EH (cell line): ENCODE measurements at regions not wholly inside any gene's neighbourhood (a gene's known extent, or its start where the extent isn't known, plus 50 kb on each side); places are given as distances from the start of the nearest gene placed in this dataset.
"Not testable (repeated sequence)": the region's sequence is repeated elsewhere in the genome, so short reads cannot be mapped to it uniquely, and the experiment has no call there.

Experiments used
- DNase-seq: peaks from one replicate; pipeline ENCODE4 v3.0.0-alpha.2; 2015; ENCODE audit warnings: low read depth

- DNase-seq: no peak
Measured at GRCh38 chr2:34534761-34535160, 935.7 kb upstream of the FAM98A start.

- DNase-seq: no peak
Measured at GRCh38 chr2:34534341-34534740, 935.2 kb upstream of the FAM98A start.

DNA sequence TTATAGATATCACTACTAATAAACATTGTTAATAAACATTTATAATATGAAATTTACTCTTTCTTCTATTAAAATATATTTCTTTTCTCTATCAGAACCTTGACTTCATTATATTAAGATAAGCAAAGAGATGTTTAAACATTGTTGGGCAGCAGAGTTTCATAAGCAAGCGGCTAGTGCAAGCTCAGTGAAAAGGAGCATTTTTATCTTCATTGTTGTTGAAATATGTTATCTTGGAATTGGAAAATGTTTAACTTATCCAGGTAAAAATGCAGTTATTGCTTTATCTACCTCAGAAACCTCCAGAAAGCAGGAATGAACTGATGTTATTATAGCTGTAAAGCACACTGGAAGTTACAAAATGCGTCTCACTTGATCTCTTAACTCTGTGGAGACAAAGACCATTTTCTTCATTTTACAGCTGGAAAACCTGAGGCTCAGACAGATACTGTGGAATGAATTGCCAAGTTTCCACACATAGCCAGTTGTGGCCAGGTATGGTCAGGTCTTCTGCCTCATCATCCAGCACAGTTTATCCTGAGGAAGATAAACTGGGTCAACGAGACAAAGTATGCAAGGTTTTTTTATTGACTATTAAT lies 934.6 kb upstream of the FAM98A start:
- DNase-seq: no peak

GRCh38 chr2:34529965-34530364 lies 930.9 kb upstream of the FAM98A start:
- DNase-seq: no peak

GRCh38 chr2:34523958-34524514 lies 924.9 kb upstream of the FAM98A start:
- no peak for DNase-seq

DNA sequence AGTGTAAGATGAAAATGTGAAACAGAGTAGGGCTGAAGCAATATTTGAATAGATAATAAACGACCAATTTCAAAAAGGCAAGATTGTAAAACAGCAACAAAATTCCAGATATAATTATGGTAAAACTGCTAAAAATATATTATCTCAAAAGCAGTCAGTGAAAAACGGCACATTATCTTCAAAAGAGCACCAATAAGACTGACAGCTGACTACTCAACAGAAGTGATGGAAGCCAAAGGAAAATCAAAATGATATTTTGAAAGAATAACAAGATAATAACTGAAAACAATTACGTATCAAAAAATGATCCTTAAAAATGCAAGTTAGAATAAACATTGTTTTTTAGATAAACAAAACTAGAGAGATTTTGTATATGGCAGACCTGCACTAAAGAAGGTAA lies 920.6 kb upstream of the FAM98A start:
- no peak for DNase-seq

GRCh38 chr2:34498561-34498960 lies 899.5 kb upstream of the FAM98A start:
- no peak for DNase-seq

- not testable (repeated sequence) for DNase-seq
Measured at GRCh38 chr2:34494192-34494591, 895.1 kb upstream of the FAM98A start.

DNA sequence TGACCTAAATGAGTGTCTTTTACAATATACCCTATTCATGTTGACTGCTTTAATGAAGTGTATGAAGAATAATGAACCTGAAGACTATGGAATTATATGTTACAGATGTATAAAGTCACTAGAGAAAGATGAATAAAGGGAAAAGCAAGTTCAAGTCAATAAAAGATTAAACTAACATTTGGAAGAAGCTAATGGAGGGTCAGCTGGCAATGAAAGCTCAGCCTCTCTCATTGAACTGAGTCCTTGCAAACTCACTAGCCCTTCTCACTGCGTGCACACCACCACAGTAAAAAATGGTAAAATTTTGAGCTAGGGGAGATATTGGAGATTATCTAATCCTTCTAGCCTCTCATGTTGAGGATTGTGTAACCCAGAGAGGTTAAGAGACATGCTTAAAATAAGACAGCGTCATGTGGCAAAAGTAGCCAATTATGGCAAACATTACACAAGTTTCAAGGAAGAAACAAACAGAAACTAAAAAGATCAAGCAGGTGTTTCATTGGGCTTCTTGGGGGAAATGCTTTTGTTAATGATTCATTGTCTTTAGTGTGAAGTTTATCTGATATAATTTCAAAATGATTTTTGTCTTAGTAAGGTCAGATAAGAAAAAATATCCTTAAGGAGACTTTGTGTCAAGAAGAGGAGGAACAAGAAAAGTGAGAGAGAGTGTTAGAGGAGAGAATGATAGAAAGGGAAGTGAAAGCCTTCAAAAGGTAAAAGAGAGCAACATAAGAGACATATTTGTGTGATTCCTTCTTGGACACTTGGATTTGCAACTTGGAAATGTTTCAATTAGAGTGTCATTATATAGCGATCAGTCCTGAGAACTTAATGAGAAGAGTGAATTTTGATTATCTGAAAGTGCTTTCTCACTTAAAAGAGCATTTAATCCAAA lies 893.7 kb upstream of the FAM98A start:
- no peak for DNase-seq

- DNase-seq: no peak
Measured at GRCh38 chr2:34486965-34487364, 887.9 kb upstream of the FAM98A start.

DNA sequence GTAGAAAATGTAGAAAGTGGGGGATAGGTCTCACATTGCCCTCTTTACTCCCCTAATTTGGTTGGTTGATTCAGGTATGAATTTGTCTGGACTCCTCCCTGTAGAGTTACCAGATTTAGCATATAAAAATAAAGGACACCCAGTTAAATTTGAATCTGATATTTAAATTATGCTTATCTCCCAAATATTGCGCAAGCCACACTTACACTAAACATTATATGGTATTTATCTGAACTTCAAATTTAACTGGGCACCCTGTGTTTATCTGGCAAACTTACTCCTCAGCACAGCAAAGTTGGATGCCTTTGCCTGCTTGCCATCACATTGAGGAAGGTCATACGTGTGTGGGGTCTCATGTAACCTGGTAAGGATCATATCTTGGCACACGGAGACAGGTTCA lies 882.4 kb upstream of the FAM98A start:
- no peak for DNase-seq

- DNase-seq: no peak
Measured at GRCh38 chr2:34480366-34480765, 881.3 kb upstream of the FAM98A start.

DNA sequence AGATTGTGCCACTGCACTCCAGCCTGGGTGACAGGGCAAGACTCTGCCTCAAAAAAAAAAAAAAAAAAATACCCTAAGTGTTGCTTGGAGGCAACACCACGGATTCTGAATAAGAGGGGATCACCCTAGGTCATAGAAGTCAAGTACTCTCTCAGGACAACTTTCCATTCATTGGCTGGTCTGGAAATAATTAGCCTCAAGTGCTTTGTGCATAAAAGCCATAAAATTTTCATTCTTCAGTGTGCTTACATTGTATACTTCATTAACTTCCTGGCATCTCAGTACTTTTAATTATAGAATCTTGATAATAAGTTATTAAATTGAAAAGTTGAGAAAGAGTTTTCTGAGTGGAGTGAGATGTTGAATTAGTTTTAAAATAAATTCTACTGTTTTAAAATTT lies 876.1 kb upstream of the FAM98A start:
- no peak for DNase-seq

GRCh38 chr2:34474646-34475045 lies 875.5 kb upstream of the FAM98A start:
- DNase-seq: no peak

GRCh38 chr2:34447097-34447496 lies 848.0 kb upstream of the FAM98A start:
- DNase-seq: no peak

GRCh38 chr2:34423301-34423700 lies 824.2 kb upstream of the FAM98A start:
- DNase-seq: no peak

- no peak for DNase-seq
Measured at GRCh38 chr2:34419856-34420255, 820.8 kb upstream of the FAM98A start.

GRCh38 chr2:34416856-34417255 lies 817.8 kb upstream of the FAM98A start:
- DNase-seq: no peak

DNA sequence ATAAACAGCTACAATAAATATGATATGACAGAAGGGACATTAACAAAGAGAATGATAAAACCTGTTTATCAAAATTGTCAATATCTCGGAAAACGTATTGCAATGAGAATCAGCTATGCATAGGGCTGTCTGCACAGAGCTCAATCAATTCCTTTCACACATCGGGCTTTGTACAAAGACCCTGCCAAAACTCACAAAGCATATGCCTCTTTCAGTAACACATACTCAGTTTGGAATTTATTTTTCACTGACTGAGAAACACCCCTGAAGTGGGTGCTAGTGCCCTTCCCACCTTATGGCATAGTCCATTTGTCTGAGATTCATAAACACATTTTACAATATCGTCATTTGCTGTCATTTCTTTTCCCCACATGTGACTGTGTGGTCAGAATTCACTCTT lies 815.8 kb upstream of the FAM98A start:
- DNase-seq: no peak

DNA sequence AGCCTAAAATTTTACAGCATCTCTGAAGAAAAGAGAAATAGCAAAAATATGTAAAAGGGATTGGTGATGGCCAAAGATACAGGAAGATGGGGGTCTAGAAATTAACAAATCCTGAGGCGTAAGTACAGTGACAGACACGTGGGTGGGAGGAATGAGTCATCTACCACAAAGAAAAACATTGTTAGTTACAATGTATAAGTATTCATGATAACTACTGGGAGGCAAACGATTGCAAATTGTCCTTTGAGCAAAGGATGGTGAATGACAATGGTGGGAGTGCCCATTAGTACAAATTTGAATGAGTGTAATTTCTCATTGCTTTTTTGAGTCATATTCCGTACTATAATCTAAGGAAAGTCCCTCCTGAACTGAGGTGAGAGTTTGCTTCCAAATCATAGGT lies 809.0 kb upstream of the FAM98A start:
- no peak for DNase-seq

DNA sequence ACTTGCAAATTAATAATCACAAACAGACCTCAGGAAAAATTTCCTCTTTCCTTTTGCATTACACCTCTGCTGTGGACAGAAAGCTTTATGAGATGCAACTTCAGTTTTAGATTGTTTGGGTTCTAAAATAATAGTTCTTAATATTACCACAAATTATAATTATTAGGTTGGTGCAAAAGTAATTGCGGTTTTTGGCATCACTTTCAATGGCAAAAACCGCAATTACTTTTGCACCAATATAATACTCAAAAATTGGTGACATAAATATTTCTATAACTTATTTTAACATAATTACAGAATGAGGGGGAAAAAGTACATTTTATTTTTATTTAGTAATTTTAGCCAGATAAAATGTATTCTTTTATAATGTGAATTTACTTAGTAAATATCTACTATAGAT lies 804.4 kb upstream of the FAM98A start:
- DNase-seq: no peak

DNA sequence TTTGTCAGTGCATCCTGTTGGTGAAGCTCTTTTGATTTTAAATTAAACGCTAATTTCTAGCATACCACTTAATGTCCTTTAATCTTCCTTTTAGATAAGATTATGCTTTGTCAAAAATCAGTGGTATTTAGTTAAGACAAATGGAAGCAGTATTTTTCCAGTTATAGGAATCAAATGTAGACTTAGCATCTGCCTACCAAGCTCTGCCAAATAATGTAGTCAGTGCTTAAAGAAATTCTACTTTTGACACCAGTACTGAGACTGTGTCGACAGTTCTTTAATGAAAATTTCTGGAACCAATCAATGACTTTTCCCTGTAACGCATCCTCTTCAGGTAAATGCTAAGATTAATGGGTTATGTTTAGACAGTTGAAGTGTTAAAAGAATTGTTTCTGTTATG lies 803.3 kb upstream of the FAM98A start:
- DNase-seq: no peak

- DNase-seq: no peak
Measured at GRCh38 chr2:34401186-34401585, 802.1 kb upstream of the FAM98A start.
